H9 (cell line): ENCODE measurements at regions not wholly inside any gene's neighbourhood (a gene's known extent, or its start where the extent isn't known, plus 50 kb on each side); places are given as distances from the start of the nearest gene placed in this dataset.

ENCODE experiments used
- DNase-seq: peaks from one replicate; pipeline ENCODE4 v3.0.0-alpha.2; 2017
- H2AFZ ChIP-seq: one replicate; pipeline ENCODE4 v1.6.1; 2013; ENCODE audit warnings: mild to moderate bottlenecking, low read length, control low read depth, moderate library complexity
- H2AK5ac ChIP-seq: 2 replicates; pipeline ENCODE4 v1.6.1; 2013; ENCODE audit warnings: low read length, control low read depth, mixed read lengths; ENCODE audit not compliant: insufficient read length
- H2BK120ac ChIP-seq: one replicate; pipeline ENCODE4 v1.6.1; 2013; ENCODE audit warnings: low read depth, mild to moderate bottlenecking, low read length, control low read depth, inconsistent platforms; ENCODE audit not compliant: poor library complexity, severe bottlenecking
- H2BK12ac ChIP-seq: 2 replicates; pipeline ENCODE4 v1.6.1; 2013; ENCODE audit warnings: low read length, control low read depth, mixed read lengths, low read depth; ENCODE audit not compliant: insufficient read length
- H2BK15ac ChIP-seq: 2 replicates; pipeline ENCODE4 v1.6.1; 2013; ENCODE audit warnings: low read depth, low read length, control low read depth
- H2BK20ac ChIP-seq: one replicate; pipeline ENCODE4 v1.6.1; 2013; ENCODE audit warnings: low read depth, mild to moderate bottlenecking, low read length, control low read depth, inconsistent platforms; ENCODE audit not compliant: poor library complexity, severe bottlenecking
- H2BK5ac ChIP-seq: 2 replicates; pipeline ENCODE4 v1.6.1; 2013; ENCODE audit warnings: low read length, control low read depth, mixed read lengths; ENCODE audit not compliant: insufficient read length
- H3K14ac ChIP-seq: 2 replicates; pipeline ENCODE4 v1.6.1; 2013; ENCODE audit warnings: low read length, control low read depth; ENCODE audit not compliant: insufficient read depth
- H3K18ac ChIP-seq: 2 replicates; pipeline ENCODE4 v1.6.1; 2013; ENCODE audit warnings: low read depth, mild to moderate bottlenecking, mixed read lengths, low read length, control low read depth; ENCODE audit not compliant: insufficient read length
- H3K23ac ChIP-seq: 2 replicates; pipeline ENCODE4 v1.6.1; 2013; ENCODE audit warnings: low read length, control low read depth, mixed read lengths, low read depth; ENCODE audit not compliant: insufficient read length
- H3K23me2 ChIP-seq: 2 replicates; pipeline ENCODE4 v1.6.1; 2013; ENCODE audit warnings: low read depth, mild to moderate bottlenecking, mixed read lengths, low read length, control low read depth; ENCODE audit not compliant: insufficient read length, poor library complexity, severe bottlenecking
- H3K27ac ChIP-seq: 2 replicates; pipeline ENCODE4 v1.5.1; 2013; ENCODE audit warnings: low read length, control low read depth, mixed read lengths, low read depth; ENCODE audit not compliant: insufficient read length
- H3K27me3 ChIP-seq: 2 replicates; pipeline ENCODE4 v1.6.1; 2013; ENCODE audit warnings: low read length, control low read depth, inconsistent platforms; ENCODE audit not compliant: insufficient read depth
- H3K4ac ChIP-seq: 2 replicates; pipeline ENCODE4 v1.6.1; 2013; ENCODE audit warnings: low read depth, mild to moderate bottlenecking, control low read depth, inconsistent platforms, low read length, moderate library complexity
- H3K4me1 ChIP-seq: 2 replicates; pipeline ENCODE4 v1.6.1; 2013; ENCODE audit warnings: low read length, control low read depth, inconsistent platforms; ENCODE audit not compliant: insufficient read depth
- H3K4me2 ChIP-seq: 2 replicates; pipeline ENCODE4 v1.6.1; 2013; ENCODE audit warnings: low read length, control low read depth, mixed read lengths; ENCODE audit not compliant: insufficient read length, insufficient read depth
- H3K56ac ChIP-seq: 2 replicates; pipeline ENCODE4 v1.6.1; 2013; ENCODE audit warnings: low read depth, mild to moderate bottlenecking, mixed read lengths, low read length, control low read depth; ENCODE audit not compliant: insufficient read length
- H3K79me1 ChIP-seq: 2 replicates; pipeline ENCODE4 v1.6.1; 2013; ENCODE audit warnings: low read depth, mild to moderate bottlenecking, moderate library complexity, low read length, control low read depth, inconsistent platforms; ENCODE audit not compliant: insufficient read depth, poor library complexity, severe bottlenecking
- H3K79me2 ChIP-seq: 2 replicates; pipeline ENCODE4 v1.6.1; 2013; ENCODE audit warnings: low read length, control low read depth, inconsistent platforms; ENCODE audit not compliant: insufficient read depth
- H3K9ac ChIP-seq: 2 replicates; pipeline ENCODE4 v1.6.1; 2013; ENCODE audit warnings: low read length, control low read depth, mixed read lengths; ENCODE audit not compliant: insufficient read length; ENCODE audit errors: extremely low read depth
- H3K9me3 ChIP-seq: one replicate; pipeline ENCODE4 v1.6.1; 2013; ENCODE audit warnings: low read depth, low read length, inconsistent platforms; ENCODE audit not compliant: control insufficient read depth
- H3T11ph ChIP-seq: one replicate; pipeline ENCODE4 v1.6.1; 2013; ENCODE audit warnings: mild to moderate bottlenecking, low read length, control low read depth, inconsistent platforms
- H4K20me1 ChIP-seq: one replicate; pipeline ENCODE4 v1.6.1; 2013; ENCODE audit not compliant: control insufficient read depth, insufficient read length, insufficient read depth
- H4K5ac ChIP-seq: 2 replicates; pipeline ENCODE4 v1.6.1; 2013; ENCODE audit warnings: low read depth, mild to moderate bottlenecking, mixed read lengths, low read length, control low read depth; ENCODE audit not compliant: insufficient read length
- H4K8ac ChIP-seq: replicated peaks from 2 replicates; pipeline ENCODE4 v1.6.1; 2013; ENCODE audit warnings: low read length, control low read depth, mixed read lengths, low read depth; ENCODE audit not compliant: insufficient read length
- H4K91ac ChIP-seq: 2 replicates; pipeline ENCODE4 v1.6.1; 2013; ENCODE audit warnings: low read depth, mild to moderate bottlenecking, moderate library complexity, mixed read lengths, low read length, control low read depth; ENCODE audit not compliant: insufficient read length
- H3K27ac Mint-ChIP-seq, 3 experiments: 2 replicates in 2 of 3; 3 replicates in 1 of 3; pipeline ENCODE4 v1.8.0; 2020 to 2021; ENCODE audit warnings: mixed read lengths in 3 of 3, mild to moderate bottlenecking in 1 of 3, moderate library complexity in 1 of 3
- H3K27me3 Mint-ChIP-seq: 2 replicates; pipeline ENCODE4 v1.8.0; 2021; ENCODE audit warnings: low read depth, mild to moderate bottlenecking, moderate library complexity, mixed read lengths
- H3K36me3 Mint-ChIP-seq, 3 experiments: 2 replicates in 2 of 3; 3 replicates in 1 of 3; pipeline ENCODE4 v1.8.0; 2020 to 2021; ENCODE audit warnings: low read depth in 3 of 3, mixed read lengths in 3 of 3; ENCODE audit not compliant: insufficient read depth in 1 of 3
- H3K4me1 Mint-ChIP-seq, 2 experiments: 2 replicates each; pipeline ENCODE4 v1.8.0; 2020; ENCODE audit warnings: mixed read lengths in 2 of 2
- H3K4me3 Mint-ChIP-seq, 2 experiments: 2 replicates in 1 of 2; 3 replicates in 1 of 2; pipeline ENCODE4 v1.8.0; 2020 to 2021; ENCODE audit warnings: mild to moderate bottlenecking in 2 of 2, mixed read lengths in 2 of 2, moderate library complexity in 1 of 2
- H3K9me3 Mint-ChIP-seq, 2 experiments: 2 replicates in 1 of 2; 3 replicates in 1 of 2; pipeline ENCODE4 v1.8.0; 2020; ENCODE audit warnings: mild to moderate bottlenecking in 2 of 2, mixed read lengths in 2 of 2, moderate library complexity in 1 of 2
- WGBS: extraction: QIAGEN DNeasy Blood & Tissue Kit; methylation state at CpG from one replicate; pipeline ENCODE4 v1.1.7; 2013; ENCODE audit warnings: missing lambda C conversion rate, low lambda C conversion rate, mixed read lengths; ENCODE audit not compliant: insufficient read length; ENCODE audit errors: extremely low coverage; 5-methylcytosine and 5-hydroxymethylcytosine counted together
- TF ChIP-seq, protein P1 (sequence below): fragments of 200-600 bp; sonication (generic); conservative IDR thresholded peaks from 3 replicates; pipeline ENCODE4 v1.8.0; 2021; ENCODE audit warnings: antibody characterized with exemption, mild to moderate bottlenecking

DNA sequence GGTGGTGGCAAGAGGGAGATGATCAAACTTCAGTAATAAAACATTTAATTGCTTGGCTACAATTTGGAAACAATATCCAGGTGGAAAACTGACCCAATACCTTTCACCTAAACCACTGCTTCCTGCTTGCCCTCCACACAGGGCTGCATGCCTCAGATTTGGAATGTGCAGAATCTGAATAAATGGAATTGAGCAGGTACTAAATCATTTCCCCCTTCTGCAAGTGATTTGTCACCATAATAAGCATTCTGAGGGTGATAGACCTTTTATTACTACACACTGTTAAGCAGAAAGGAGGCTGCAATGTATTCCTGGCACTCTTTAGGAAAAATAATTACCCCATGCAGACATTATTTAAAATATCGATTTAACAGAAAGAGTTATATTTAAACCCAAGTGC lies 291.8 kb downstream of the IDS start:
- no peak overlapping the region for H2BK120ac ChIP-seq
- H3K18ac ChIP-seq: no peak overlapping the region
- no peak overlapping the region for H4K91ac ChIP-seq
- H3K36me3 Mint-ChIP-seq: peaks cover 2 to 9% (median 8%) of the 10 kb centered on the region in 3 experiments; a peak in 4 of 7 replicates
- H2BK20ac ChIP-seq: no peak overlapping the region
- H3K9ac ChIP-seq: no peak overlapping the region
- no peak overlapping the region for H3K4me2 ChIP-seq
- no peak overlapping the region for H3K4ac ChIP-seq
- no peaks in the 10 kb centered on the region for H3K79me2 ChIP-seq
- no CpG with 5 or more reads among the region's 1 CpG for WGBS
- H3K4me3 Mint-ChIP-seq: no peak overlapping the region
- no peak overlapping the region for H2BK5ac ChIP-seq
- H2AK5ac ChIP-seq: no peak overlapping the region
- peaks cover 52 to 64% of the 10 kb centered on the region in 2 experiments for H3K9me3 Mint-ChIP-seq
- H2BK12ac ChIP-seq: no peak overlapping the region
- H3K27ac ChIP-seq: no peak overlapping the region
- no peak overlapping the region for H4K8ac ChIP-seq
- H3K4me1 Mint-ChIP-seq: no peaks in the 10 kb centered on the region
- no peaks in the 10 kb centered on the region for H3K27me3 ChIP-seq
- H3K27me3 Mint-ChIP-seq: no peaks in the 10 kb centered on the region; the same call in 1 of the 2 replicates
- no peak for DNase-seq
- no peaks in the 10 kb centered on the region for H3K79me1 ChIP-seq
- no peak overlapping the region for H3K27ac Mint-ChIP-seq
- TF ChIP-seq, protein P1, sequence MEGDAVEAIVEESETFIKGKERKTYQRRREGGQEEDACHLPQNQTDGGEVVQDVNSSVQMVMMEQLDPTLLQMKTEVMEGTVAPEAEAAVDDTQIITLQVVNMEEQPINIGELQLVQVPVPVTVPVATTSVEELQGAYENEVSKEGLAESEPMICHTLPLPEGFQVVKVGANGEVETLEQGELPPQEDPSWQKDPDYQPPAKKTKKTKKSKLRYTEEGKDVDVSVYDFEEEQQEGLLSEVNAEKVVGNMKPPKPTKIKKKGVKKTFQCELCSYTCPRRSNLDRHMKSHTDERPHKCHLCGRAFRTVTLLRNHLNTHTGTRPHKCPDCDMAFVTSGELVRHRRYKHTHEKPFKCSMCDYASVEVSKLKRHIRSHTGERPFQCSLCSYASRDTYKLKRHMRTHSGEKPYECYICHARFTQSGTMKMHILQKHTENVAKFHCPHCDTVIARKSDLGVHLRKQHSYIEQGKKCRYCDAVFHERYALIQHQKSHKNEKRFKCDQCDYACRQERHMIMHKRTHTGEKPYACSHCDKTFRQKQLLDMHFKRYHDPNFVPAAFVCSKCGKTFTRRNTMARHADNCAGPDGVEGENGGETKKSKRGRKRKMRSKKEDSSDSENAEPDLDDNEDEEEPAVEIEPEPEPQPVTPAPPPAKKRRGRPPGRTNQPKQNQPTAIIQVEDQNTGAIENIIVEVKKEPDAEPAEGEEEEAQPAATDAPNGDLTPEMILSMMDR: no peak
- H4K5ac ChIP-seq: no peak overlapping the region
- H3K23me2 ChIP-seq: no peaks in the 10 kb centered on the region
- peaks cover 28% of the 10 kb centered on the region for H3K9me3 ChIP-seq
- no peak overlapping the region for H2AFZ ChIP-seq
- no peak overlapping the region for H3T11ph ChIP-seq
- H4K20me1 ChIP-seq: no peaks in the 10 kb centered on the region
- no peaks in the 10 kb centered on the region for H3K4me1 ChIP-seq
- no peak overlapping the region for H2BK15ac ChIP-seq
- H3K23ac ChIP-seq: no peak overlapping the region
- no peak overlapping the region for H3K56ac ChIP-seq
- H3K14ac ChIP-seq: no peak overlapping the region
